Glutamatergic neuron (in vitro differentiated cells): ENCODE measurements at regions not wholly inside any gene's neighbourhood (a gene's known extent, or its start where the extent isn't known, plus 50 kb on each side); places are given as distances from the start of the nearest gene placed in this dataset.

Experiments used
- DNase-seq: peaks from one replicate; pipeline ENCODE4 v3.0.0; 2022
- H3K27ac Mint-ChIP-seq: one replicate; pipeline ENCODE4 v1.8.0; 2020; ENCODE audit warnings: mild to moderate bottlenecking, mixed read lengths, inconsistent platforms; ENCODE audit not compliant: unreplicated experiment
- H3K27me3 Mint-ChIP-seq: one replicate; pipeline ENCODE4 v1.8.0; 2020; ENCODE audit warnings: mild to moderate bottlenecking, moderate library complexity, mixed read lengths, inconsistent platforms; ENCODE audit not compliant: unreplicated experiment
- H3K36me3 Mint-ChIP-seq: one replicate; pipeline ENCODE4 v1.8.0; 2020; ENCODE audit warnings: mild to moderate bottlenecking, mixed read lengths, inconsistent platforms; ENCODE audit not compliant: unreplicated experiment
- H3K4me1 Mint-ChIP-seq: one replicate; pipeline ENCODE4 v1.8.0; 2020; ENCODE audit warnings: mild to moderate bottlenecking, low read depth, mixed read lengths, inconsistent platforms; ENCODE audit not compliant: unreplicated experiment
- H3K4me3 Mint-ChIP-seq: one replicate; pipeline ENCODE4 v1.8.0; 2020; ENCODE audit warnings: mild to moderate bottlenecking, mixed read lengths, inconsistent platforms; ENCODE audit not compliant: unreplicated experiment
- H3K9me3 Mint-ChIP-seq: one replicate; pipeline ENCODE4 v1.8.0; 2020; ENCODE audit warnings: mild to moderate bottlenecking, moderate library complexity, mixed read lengths, inconsistent platforms; ENCODE audit not compliant: unreplicated experiment
- TF ChIP-seq, protein P1 (sequence below): fragments of 200-600 bp; sonication (generic); IDR thresholded peaks from one replicate; pipeline ENCODE4 v1.5.0; 2021; ENCODE audit not compliant: partially characterized antibody, unreplicated experiment

DNA sequence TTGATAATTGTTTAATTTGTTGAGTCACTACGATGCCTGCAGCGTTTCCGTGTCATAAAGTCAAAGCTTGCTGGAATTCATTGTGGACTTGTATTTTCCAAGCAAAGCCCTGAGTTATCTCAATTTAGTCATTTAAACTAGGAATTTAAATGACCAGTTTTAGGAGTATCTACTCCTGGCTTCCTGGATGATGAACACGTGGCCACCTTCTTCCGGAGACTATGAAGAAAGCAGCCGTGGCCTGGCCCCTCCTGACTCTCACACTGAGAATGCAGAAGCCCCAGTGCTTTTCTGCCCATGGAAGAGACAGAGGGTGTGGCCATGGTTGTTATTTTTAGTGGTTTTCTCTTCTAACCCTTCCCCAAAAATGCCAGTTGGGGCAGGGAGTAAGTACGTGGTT lies 250.7 kb upstream of the GATB start:
- no peak for DNase-seq
- Mint-ChIP-seq H3K4me1 (peaks cover 6% of the 10 kb centered on the region), H3K9me3 (peaks cover 2% of the 10 kb centered on the region), H3K4me3 (no peak overlapping the region), H3K27me3 (no peaks in the 10 kb centered on the region), H3K27ac (no peak overlapping the region), H3K36me3 (peaks cover 5% of the 10 kb centered on the region)
- TF ChIP-seq, protein P1, sequence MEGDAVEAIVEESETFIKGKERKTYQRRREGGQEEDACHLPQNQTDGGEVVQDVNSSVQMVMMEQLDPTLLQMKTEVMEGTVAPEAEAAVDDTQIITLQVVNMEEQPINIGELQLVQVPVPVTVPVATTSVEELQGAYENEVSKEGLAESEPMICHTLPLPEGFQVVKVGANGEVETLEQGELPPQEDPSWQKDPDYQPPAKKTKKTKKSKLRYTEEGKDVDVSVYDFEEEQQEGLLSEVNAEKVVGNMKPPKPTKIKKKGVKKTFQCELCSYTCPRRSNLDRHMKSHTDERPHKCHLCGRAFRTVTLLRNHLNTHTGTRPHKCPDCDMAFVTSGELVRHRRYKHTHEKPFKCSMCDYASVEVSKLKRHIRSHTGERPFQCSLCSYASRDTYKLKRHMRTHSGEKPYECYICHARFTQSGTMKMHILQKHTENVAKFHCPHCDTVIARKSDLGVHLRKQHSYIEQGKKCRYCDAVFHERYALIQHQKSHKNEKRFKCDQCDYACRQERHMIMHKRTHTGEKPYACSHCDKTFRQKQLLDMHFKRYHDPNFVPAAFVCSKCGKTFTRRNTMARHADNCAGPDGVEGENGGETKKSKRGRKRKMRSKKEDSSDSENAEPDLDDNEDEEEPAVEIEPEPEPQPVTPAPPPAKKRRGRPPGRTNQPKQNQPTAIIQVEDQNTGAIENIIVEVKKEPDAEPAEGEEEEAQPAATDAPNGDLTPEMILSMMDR: no peak

DNA sequence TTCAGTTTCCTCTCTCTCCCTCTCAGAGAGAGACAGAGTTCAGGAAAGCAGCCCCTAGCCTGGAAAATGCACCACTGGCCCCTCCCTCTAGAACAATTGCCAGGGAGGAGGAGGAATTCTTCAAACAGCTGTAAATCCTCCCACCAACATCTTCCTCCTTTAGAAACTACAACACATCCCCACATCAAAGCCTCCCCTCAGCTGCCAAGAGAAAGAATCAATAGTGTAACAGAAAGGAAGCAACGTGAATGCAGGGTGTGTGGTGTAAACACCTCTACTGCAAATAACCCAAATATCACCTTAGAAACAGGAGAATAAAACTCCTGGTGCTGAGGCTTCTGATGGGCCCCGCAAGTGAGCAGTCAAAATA lies 249.9 kb upstream of the GATB start:
- no peaks in the 10 kb centered on the region for H3K27me3 Mint-ChIP-seq
- peaks cover 5% of the 10 kb centered on the region for H3K36me3 Mint-ChIP-seq
- no peak for DNase-seq
- H3K27ac Mint-ChIP-seq: no peak overlapping the region
- TF ChIP-seq, protein P1: no peak
- peaks cover 2% of the 10 kb centered on the region for H3K9me3 Mint-ChIP-seq
- no peak overlapping the region for H3K4me3 Mint-ChIP-seq
- peaks cover 6% of the 10 kb centered on the region for H3K4me1 Mint-ChIP-seq

DNA sequence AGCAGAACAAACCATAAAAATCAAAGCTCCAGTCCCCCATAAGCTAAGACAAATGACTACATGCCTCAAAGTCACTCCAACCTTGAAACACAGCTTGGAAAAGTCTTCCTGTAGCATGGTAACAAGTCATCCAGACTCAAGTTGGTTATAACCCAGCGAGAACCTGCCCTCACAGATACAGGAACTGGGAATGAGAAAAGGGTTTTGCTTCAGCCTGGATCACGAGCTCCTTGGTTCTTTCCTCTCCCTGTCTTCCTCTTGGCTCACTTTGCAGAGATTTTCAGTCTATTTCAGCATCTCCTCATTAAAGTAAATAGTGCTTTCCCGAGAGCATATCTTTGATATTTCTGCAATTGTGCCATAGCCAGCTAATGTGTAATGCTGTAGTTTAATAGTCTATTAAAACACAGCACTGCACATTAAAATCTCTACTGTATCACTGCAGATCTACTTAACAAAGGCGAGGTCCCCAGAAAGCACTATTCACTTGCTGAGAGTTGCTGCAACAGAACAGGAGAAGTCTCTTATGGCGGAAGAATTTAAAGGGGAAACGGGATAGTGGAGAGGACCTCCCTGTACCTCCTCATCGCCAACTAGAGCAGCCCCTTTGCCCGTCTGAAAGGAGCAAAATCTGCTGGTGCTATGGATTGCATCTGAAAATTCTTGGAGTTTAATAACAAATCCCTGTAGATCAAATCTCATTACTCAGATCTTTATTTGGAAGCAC lies 249.3 kb upstream of the GATB start:
- TF ChIP-seq, protein P1: no peak
- H3K4me1 Mint-ChIP-seq: peaks cover 6% of the 10 kb centered on the region
- H3K9me3 Mint-ChIP-seq: peaks cover 2% of the 10 kb centered on the region
- no peaks in the 10 kb centered on the region for H3K27me3 Mint-ChIP-seq
- no peak overlapping the region for H3K27ac Mint-ChIP-seq
- H3K4me3 Mint-ChIP-seq: no peak overlapping the region
- no peak for DNase-seq
- peaks cover 5% of the 10 kb centered on the region for H3K36me3 Mint-ChIP-seq

DNA sequence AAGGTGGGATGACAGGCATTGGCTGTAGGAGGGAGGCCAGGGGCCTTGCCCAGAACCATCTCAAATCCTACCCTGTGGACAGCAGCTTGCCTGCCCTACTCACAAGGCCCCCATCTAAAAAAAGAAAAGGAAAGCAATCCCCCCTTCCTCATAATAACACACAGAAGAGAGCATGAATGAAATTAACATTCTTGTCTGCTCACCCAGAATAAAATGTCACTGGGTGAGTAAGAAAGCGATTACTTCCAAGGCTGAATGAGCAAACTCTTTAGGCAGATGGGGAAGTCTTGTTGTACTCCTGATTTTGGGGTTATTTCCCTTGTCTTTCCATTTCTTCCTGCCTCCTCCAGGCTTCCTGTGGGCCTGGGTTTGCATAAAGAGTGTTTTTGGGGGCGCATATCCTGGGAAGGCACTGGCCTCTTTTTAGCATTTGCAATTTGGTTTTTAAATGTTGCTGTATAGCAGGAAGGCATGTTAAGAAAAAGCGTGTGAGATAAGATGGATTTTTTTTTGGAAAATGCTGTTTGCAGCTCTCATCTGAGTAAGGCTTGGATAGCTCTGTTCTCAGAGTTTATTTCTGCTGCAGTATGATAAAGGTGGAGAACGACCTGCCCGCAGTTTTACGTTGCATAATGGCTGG lies 248.3 kb upstream of the GATB start:
- DNase-seq: no peak
- Mint-ChIP-seq H3K36me3 (peaks cover 5% of the 10 kb centered on the region), H3K4me3 (no peak overlapping the region), H3K4me1 (peaks cover 6% of the 10 kb centered on the region), H3K9me3 (peaks cover 2% of the 10 kb centered on the region), H3K27me3 (no peaks in the 10 kb centered on the region), H3K27ac (no peak overlapping the region)
- TF ChIP-seq, protein P1: no peak

DNA sequence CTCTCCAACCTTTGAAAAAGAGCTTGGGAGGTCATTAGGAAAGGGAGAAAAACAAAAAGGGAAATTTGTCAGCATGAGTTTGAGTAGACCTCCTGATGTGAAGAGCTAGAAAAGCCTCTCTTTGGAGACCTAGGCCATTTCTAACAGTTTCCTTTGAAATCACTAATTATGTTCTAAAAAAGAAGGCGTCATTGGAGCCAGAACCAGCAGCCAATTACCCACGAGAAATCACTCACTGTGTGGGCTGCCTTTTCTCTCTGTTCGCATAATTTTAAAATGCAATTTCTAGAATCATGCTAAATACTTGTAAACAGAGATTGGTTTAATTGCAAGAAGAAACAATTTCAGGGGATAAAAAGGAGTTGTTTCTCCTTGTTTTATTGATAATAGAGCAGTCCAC lies 246.3 kb upstream of the GATB start:
- H3K9me3 Mint-ChIP-seq: peaks cover 2% of the 10 kb centered on the region
- TF ChIP-seq, protein P1: no peak
- no peak overlapping the region for H3K4me3 Mint-ChIP-seq
- H3K27me3 Mint-ChIP-seq: no peaks in the 10 kb centered on the region
- H3K4me1 Mint-ChIP-seq: peaks cover 6% of the 10 kb centered on the region
- no peak for DNase-seq
- no peak overlapping the region for H3K27ac Mint-ChIP-seq
- no peaks in the 10 kb centered on the region for H3K36me3 Mint-ChIP-seq
